ENCODE measurements at regions not wholly inside any gene's neighbourhood (a gene's known extent, or its start where the extent isn't known, plus 50 kb on each side); places are given as distances from the start of the nearest gene placed in this dataset.

DNA sequence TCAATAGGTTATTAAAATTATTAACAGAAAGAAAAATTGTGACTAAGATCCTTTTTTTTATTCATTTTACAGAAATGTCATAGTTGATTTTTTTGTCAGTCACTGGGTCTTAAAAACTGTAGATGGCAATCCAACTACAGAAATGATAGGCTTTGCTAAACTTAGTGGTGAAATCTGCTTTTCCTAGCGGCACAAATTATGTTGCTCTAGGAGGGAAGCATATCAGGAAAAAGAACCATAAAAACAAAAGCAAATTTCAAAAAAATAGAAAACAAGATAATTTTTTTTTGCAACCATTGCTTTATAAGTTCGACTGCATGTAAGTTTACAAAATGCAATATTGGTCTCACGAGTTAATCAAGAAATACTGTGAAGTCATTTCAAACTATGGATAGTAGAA lies 443.5 kb upstream of the IGFBP7 start:
- Histone ChIP-seq H3K27ac (ENCODE audit: low read depth) (no peak overlapping the region), H3K79me2 (replicated peaks; ENCODE audit: insufficient read depth) (no peaks in the 10 kb centered on the region), H3K4me2 (no peak overlapping the region), H3F3A (replicated peaks; ENCODE audit: low read depth) (no peaks in the 10 kb centered on the region), H3K36me3 (ENCODE audit: insufficient read depth) (no peaks in the 10 kb centered on the region), H4K20me1 (replicated peaks; ENCODE audit: insufficient read depth) (no peaks in the 10 kb centered on the region), H3K4me1 (ENCODE audit: insufficient read depth) (no peaks in the 10 kb centered on the region), H3K9me2 (ENCODE audit: insufficient read depth) (no peaks in the 10 kb centered on the region), H2AFZ (no peak overlapping the region), H3K4me3 (no peak overlapping the region), H3K27me3 (ENCODE audit: insufficient read depth) (no peaks in the 10 kb centered on the region)
- Mint-ChIP-seq H3K27ac (no peak overlapping the region), H3K4me1 (no peaks in the 10 kb centered on the region), H3K36me3 (ENCODE audit: low read depth) (no peaks in the 10 kb centered on the region), H3K27me3 (ENCODE audit: insufficient read depth, low read depth, poor library complexity) (no peaks in the 10 kb centered on the region), H3K9me3 (peaks cover 4% of the 10 kb centered on the region; the same call in 1 of the 3 replicates), H3K4me3 (no peak overlapping the region)
- DNase-seq (ENCODE audit: low spot score) (no peak), ATAC-seq (no peak)
- TF ChIP-seq EZH2 (IDR thresholded peaks at IDR 0.05; ENCODE audit: low read depth, unreplicated experiment) (no peak), JUNB (IDR thresholded peaks at IDR 0.05; ENCODE audit: unreplicated experiment) (no peak), NANOG (IDR thresholded peaks at IDR 0.05; ENCODE audit: borderline replicate concordance) (no peak), POLR2AphosphoS5 (IDR thresholded peaks at IDR 0.05; ENCODE audit: low read depth) (no peak), EZH2phosphoT487 (IDR thresholded peaks at IDR 0.05; ENCODE audit: unreplicated experiment) (no peak), ZNF331 (CRISPR knock-in tag; IDR thresholded peaks at IDR 0.05; ENCODE audit: low read depth) (no peak), ZNF114 (CRISPR knock-in tag; IDR thresholded peaks at IDR 0.05) (no peak), STAT1 (IDR thresholded peaks at IDR 0.05; ENCODE audit: unreplicated experiment) (no peak)
- TF ChIP-seq, protein P1, sequence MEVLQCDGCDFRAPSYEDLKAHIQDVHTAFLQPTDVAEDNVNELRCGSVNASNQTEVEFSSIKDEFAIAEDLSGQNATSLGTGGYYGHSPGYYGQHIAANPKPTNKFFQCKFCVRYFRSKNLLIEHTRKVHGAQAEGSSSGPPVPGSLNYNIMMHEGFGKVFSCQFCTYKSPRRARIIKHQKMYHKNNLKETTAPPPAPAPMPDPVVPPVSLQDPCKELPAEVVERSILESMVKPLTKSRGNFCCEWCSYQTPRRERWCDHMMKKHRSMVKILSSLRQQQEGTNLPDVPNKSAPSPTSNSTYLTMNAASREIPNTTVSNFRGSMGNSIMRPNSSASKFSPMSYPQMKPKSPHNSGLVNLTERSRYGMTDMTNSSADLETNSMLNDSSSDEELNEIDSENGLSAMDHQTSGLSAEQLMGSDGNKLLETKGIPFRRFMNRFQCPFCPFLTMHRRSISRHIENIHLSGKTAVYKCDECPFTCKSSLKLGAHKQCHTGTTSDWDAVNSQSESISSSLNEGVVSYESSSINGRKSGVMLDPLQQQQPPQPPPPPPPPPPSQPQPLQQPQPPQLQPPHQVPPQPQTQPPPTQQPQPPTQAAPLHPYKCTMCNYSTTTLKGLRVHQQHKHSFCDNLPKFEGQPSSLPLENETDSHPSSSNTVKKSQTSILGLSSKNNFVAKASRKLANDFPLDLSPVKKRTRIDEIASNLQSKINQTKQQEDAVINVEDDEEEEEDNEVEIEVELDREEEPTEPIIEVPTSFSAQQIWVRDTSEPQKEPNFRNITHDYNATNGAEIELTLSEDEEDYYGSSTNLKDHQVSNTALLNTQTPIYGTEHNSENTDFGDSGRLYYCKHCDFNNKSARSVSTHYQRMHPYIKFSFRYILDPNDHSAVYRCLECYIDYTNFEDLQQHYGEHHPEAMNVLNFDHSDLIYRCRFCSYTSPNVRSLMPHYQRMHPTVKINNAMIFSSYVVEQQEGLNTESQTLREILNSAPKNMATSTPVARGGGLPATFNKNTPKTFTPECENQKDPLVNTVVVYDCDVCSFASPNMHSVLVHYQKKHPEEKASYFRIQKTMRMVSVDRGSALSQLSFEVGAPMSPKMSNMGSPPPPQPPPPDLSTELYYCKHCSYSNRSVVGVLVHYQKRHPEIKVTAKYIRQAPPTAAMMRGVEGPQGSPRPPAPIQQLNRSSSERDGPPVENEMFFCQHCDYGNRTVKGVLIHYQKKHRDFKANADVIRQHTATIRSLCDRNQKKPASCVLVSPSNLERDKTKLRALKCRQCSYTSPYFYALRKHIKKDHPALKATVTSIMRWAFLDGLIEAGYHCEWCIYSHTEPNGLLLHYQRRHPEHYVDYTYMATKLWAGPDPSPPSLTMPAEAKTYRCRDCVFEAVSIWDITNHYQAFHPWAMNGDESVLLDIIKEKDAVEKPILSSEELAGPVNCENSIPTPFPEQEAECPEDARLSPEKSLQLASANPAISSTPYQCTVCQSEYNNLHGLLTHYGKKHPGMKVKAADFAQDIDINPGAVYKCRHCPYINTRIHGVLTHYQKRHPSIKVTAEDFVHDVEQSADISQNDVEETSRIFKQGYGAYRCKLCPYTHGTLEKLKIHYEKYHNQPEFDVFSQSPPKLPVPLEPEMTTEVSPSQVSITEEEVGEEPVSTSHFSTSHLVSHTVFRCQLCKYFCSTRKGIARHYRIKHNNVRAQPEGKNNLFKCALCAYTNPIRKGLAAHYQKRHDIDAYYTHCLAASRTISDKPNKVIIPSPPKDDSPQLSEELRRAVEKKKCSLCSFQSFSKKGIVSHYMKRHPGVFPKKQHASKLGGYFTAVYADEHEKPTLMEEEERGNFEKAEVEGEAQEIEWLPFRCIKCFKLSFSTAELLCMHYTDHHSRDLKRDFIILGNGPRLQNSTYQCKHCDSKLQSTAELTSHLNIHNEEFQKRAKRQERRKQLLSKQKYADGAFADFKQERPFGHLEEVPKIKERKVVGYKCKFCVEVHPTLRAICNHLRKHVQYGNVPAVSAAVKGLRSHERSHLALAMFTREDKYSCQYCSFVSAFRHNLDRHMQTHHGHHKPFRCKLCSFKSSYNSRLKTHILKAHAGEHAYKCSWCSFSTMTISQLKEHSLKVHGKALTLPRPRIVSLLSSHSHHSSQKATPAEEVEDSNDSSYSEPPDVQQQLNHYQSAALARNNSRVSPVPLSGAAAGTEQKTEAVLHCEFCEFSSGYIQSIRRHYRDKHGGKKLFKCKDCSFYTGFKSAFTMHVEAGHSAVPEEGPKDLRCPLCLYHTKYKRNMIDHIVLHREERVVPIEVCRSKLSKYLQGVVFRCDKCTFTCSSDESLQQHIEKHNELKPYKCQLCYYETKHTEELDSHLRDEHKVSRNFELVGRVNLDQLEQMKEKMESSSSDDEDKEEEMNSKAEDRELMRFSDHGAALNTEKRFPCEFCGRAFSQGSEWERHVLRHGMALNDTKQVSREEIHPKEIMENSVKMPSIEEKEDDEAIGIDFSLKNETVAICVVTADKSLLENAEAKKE (CRISPR knock-in tag; IDR thresholded peaks at IDR 0.05): no peak
- TF ChIP-seq, protein P2, sequence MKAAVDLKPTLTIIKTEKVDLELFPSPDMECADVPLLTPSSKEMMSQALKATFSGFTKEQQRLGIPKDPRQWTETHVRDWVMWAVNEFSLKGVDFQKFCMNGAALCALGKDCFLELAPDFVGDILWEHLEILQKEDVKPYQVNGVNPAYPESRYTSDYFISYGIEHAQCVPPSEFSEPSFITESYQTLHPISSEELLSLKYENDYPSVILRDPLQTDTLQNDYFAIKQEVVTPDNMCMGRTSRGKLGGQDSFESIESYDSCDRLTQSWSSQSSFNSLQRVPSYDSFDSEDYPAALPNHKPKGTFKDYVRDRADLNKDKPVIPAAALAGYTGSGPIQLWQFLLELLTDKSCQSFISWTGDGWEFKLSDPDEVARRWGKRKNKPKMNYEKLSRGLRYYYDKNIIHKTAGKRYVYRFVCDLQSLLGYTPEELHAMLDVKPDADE (IDR thresholded peaks at IDR 0.05): no peak
- TF ChIP-seq, protein P3, sequence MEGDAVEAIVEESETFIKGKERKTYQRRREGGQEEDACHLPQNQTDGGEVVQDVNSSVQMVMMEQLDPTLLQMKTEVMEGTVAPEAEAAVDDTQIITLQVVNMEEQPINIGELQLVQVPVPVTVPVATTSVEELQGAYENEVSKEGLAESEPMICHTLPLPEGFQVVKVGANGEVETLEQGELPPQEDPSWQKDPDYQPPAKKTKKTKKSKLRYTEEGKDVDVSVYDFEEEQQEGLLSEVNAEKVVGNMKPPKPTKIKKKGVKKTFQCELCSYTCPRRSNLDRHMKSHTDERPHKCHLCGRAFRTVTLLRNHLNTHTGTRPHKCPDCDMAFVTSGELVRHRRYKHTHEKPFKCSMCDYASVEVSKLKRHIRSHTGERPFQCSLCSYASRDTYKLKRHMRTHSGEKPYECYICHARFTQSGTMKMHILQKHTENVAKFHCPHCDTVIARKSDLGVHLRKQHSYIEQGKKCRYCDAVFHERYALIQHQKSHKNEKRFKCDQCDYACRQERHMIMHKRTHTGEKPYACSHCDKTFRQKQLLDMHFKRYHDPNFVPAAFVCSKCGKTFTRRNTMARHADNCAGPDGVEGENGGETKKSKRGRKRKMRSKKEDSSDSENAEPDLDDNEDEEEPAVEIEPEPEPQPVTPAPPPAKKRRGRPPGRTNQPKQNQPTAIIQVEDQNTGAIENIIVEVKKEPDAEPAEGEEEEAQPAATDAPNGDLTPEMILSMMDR (conservative IDR thresholded peaks at IDR 0.05; ENCODE audit: low read depth in 2 of 2): no peak
- TF ChIP-seq, protein P4, sequence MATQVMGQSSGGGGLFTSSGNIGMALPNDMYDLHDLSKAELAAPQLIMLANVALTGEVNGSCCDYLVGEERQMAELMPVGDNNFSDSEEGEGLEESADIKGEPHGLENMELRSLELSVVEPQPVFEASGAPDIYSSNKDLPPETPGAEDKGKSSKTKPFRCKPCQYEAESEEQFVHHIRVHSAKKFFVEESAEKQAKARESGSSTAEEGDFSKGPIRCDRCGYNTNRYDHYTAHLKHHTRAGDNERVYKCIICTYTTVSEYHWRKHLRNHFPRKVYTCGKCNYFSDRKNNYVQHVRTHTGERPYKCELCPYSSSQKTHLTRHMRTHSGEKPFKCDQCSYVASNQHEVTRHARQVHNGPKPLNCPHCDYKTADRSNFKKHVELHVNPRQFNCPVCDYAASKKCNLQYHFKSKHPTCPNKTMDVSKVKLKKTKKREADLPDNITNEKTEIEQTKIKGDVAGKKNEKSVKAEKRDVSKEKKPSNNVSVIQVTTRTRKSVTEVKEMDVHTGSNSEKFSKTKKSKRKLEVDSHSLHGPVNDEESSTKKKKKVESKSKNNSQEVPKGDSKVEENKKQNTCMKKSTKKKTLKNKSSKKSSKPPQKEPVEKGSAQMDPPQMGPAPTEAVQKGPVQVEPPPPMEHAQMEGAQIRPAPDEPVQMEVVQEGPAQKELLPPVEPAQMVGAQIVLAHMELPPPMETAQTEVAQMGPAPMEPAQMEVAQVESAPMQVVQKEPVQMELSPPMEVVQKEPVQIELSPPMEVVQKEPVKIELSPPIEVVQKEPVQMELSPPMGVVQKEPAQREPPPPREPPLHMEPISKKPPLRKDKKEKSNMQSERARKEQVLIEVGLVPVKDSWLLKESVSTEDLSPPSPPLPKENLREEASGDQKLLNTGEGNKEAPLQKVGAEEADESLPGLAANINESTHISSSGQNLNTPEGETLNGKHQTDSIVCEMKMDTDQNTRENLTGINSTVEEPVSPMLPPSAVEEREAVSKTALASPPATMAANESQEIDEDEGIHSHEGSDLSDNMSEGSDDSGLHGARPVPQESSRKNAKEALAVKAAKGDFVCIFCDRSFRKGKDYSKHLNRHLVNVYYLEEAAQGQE (IDR thresholded peaks at IDR 0.05; ENCODE audit: unreplicated experiment): no peak

All from GM23338 (cell line).